GM21717 (cell line): ENCODE measurements at regions not wholly inside any gene's neighbourhood (a gene's known extent, or its start where the extent isn't known, plus 50 kb on each side); places are given as distances from the start of the nearest gene placed in this dataset.
"Not testable (repeated sequence)": the region's sequence is repeated elsewhere in the genome, so short reads cannot be mapped to it uniquely, and the experiment has no call there.

ENCODE experiments used
- ATAC-seq: cut with Tn5 transposase; IDR thresholded peaks from one replicate; pipeline ENCODE4 v1.9.1; 2021; ENCODE audit warnings: mild to moderate bottlenecking, moderate library complexity; ENCODE audit not compliant: unreplicated experiment

GRCh38 chr14:105729825-105730368, 203.5 kb downstream of the TMEM121 start:
- ATAC-seq: not testable (repeated sequence)

- not testable (repeated sequence) for ATAC-seq
Measured at GRCh38 chr14:105730731-105731130, 204.3 kb downstream of the TMEM121 start.

- ATAC-seq: not testable (repeated sequence)
Measured at GRCh38 chr14:105731221-105731985, 205.0 kb downstream of the TMEM121 start.

- no peak for ATAC-seq
Measured at GRCh38 chr14:105733081-105734065, 207.0 kb downstream of the TMEM121 start.

- not testable (repeated sequence) for ATAC-seq
Measured at GRCh38 chr14:105734241-105734640, 207.9 kb downstream of the TMEM121 start.

GRCh38 chr14:105736331-105736730, 209.9 kb downstream of the TMEM121 start:
- ATAC-seq: not testable (repeated sequence)

- ATAC-seq: no peak
Measured at GRCh38 chr14:105737504-105738246, 211.3 kb downstream of the TMEM121 start.

GRCh38 chr14:105738638-105739037, 212.3 kb downstream of the TMEM121 start:
- no peak for ATAC-seq

- ATAC-seq: no peak
Measured at GRCh38 chr14:105739331-105740102, 213.1 kb downstream of the TMEM121 start.

- not testable (repeated sequence) for ATAC-seq
Measured at GRCh38 chr14:105740272-105740671, 213.9 kb downstream of the TMEM121 start.

- ATAC-seq: not testable (repeated sequence)
Measured at GRCh38 chr14:105740961-105741360, 214.6 kb downstream of the TMEM121 start.

GRCh38 chr14:105741707-105742530, 215.5 kb downstream of the TMEM121 start:
- ATAC-seq: not testable (repeated sequence)

GRCh38 chr14:105742531-105742848, 216.1 kb downstream of the TMEM121 start:
- ATAC-seq: no peak

- not testable (repeated sequence) for ATAC-seq
Measured at GRCh38 chr14:105742904-105743701, 216.7 kb downstream of the TMEM121 start.

GRCh38 chr14:105744213-105744787, 217.9 kb downstream of the TMEM121 start:
- ATAC-seq: not testable (repeated sequence)

GRCh38 chr14:105745433-105746123, 219.2 kb downstream of the TMEM121 start:
- ATAC-seq: no peak

GRCh38 chr14:105746124-105746514, 219.7 kb downstream of the TMEM121 start:
- ATAC-seq: no peak
